ENCODE measurements at regions not wholly inside any gene's neighbourhood (a gene's known extent, or its start where the extent isn't known, plus 50 kb on each side); places are given as distances from the start of the nearest gene placed in this dataset.

DNA sequence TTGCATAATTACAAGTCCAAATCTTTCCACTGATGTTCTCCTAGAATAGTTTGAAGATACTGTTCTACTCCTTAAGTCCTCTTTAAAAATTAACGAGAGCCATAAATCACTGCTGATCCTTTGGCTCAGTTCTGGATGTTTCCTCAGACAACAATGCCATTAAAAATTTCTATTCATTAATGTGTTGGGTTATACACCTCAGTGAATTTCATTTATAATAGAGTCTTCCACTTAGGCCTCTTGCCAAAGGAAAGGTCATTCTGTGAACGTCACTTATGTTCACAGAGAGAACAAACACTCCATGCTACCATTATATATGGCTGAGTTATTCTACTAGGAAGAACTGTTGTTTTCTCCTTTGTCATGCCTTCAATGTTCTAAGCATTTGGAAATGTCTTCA is 1472.3 kb upstream of the CELF4 start:
- TF ChIP-seq, protein P1, sequence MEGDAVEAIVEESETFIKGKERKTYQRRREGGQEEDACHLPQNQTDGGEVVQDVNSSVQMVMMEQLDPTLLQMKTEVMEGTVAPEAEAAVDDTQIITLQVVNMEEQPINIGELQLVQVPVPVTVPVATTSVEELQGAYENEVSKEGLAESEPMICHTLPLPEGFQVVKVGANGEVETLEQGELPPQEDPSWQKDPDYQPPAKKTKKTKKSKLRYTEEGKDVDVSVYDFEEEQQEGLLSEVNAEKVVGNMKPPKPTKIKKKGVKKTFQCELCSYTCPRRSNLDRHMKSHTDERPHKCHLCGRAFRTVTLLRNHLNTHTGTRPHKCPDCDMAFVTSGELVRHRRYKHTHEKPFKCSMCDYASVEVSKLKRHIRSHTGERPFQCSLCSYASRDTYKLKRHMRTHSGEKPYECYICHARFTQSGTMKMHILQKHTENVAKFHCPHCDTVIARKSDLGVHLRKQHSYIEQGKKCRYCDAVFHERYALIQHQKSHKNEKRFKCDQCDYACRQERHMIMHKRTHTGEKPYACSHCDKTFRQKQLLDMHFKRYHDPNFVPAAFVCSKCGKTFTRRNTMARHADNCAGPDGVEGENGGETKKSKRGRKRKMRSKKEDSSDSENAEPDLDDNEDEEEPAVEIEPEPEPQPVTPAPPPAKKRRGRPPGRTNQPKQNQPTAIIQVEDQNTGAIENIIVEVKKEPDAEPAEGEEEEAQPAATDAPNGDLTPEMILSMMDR (conservative IDR thresholded peaks at IDR 0.05; ENCODE audit: low read depth, low read length): no peak
- no peak for TF ChIP-seq EZH2 (IDR thresholded peaks at IDR 0.05; ENCODE audit: low read length, unreplicated experiment)
- TF ChIP-seq EZH2phosphoT487 (IDR thresholded peaks at IDR 0.05; ENCODE audit: borderline replicate concordance, low read length): no peak
